ENCODE measurements at regions not wholly inside any gene's neighbourhood (a gene's known extent, or its start where the extent isn't known, plus 50 kb on each side); places are given as distances from the start of the nearest gene placed in this dataset.
A peak's percentile ranks its signal among the peaks of the same experiment; 100 is the strongest.

- intact Hi-C loops (cut with DNase I): loop anchor here (10.0 kb wide), 3 partner anchors 155 to 185 kb away; no protein-coding TSS in a partner anchor
- DNase-seq: no peak
Measured at GRCh38 chr1:198929961-198930599, 291.2 kb downstream of the PTPRC start.

GRCh38 chr1:198932351-198932991, 293.6 kb downstream of the PTPRC start:
- DNase-seq: peak in 1 of 10 donors; percentile 33

GRCh38 chr1:198933515-198934222, 294.8 kb downstream of the PTPRC start:
- no peak for DNase-seq

More at GRCh38 chr1:198932351-198932991, 293.6 kb downstream of the PTPRC start:
- intact Hi-C loops (cut with DNase I): loop anchor here (10.0 kb wide), 3 partner anchors 152 to 182 kb away; no protein-coding TSS in a partner anchor

GRCh38 chr1:198934426-198934825, 295.6 kb downstream of the PTPRC start:
- DNase-seq: no peak
- intact Hi-C loops (cut with DNase I): loop anchor here (10.0 kb wide), 3 partner anchors 150 to 180 kb away; no protein-coding TSS in a partner anchor

More at GRCh38 chr1:198933515-198934222, 294.8 kb downstream of the PTPRC start:
- intact Hi-C loops (cut with DNase I): loop anchor here (10.0 kb wide), 3 partner anchors 151 to 181 kb away; no protein-coding TSS in a partner anchor

GRCh38 chr1:198934901-198935305, 296.1 kb downstream of the PTPRC start:
- intact Hi-C loops (cut with DNase I): loop anchor here (5.0 to 10.0 kb wide), 4 partner anchors 67 to 180 kb away; no protein-coding TSS in a partner anchor
- DNase-seq: no peak

- DNase-seq: peak; percentile 40 to 93 (median 63)
- intact Hi-C loops (cut with DNase I): loop anchor here (5.0 to 10.0 kb wide), 4 partner anchors 67 to 179 kb away; no protein-coding TSS in a partner anchor
Measured at GRCh38 chr1:198935306-198935921, 296.6 kb downstream of the PTPRC start.

GRCh38 chr1:198936371-198937083, 297.7 kb downstream of the PTPRC start:
- DNase-seq: peak in 1 of 10 donors; percentile 48
- intact Hi-C loops (cut with DNase I): loop anchor here (5.0 to 10.0 kb wide), 4 partner anchors 66 to 178 kb away; no protein-coding TSS in a partner anchor

GRCh38 chr1:198937231-198938031, 298.6 kb downstream of the PTPRC start:
- peak in 6 of 10 donors; percentile 34 to 87 (median 59) for DNase-seq
- intact Hi-C loops (cut with DNase I): loop anchor here (5.0 to 10.0 kb wide), 4 partner anchors 65 to 177 kb away; no protein-coding TSS in a partner anchor

- DNase-seq: no peak
- intact Hi-C loops (cut with DNase I): loop anchor here (5.0 to 10.0 kb wide), 4 partner anchors 63 to 176 kb away; no protein-coding TSS in a partner anchor
Measured at GRCh38 chr1:198939286-198939685, 300.4 kb downstream of the PTPRC start.

GRCh38 chr1:198939956-198940355, 301.1 kb downstream of the PTPRC start:
- intact Hi-C loops (cut with DNase I): loop anchor here (5.0 to 10.0 kb wide), 4 partner anchors 62 to 175 kb away; no protein-coding TSS in a partner anchor
- DNase-seq: no peak

GRCh38 chr1:198942466-198942865, 303.6 kb downstream of the PTPRC start:
- no peak for DNase-seq
- intact Hi-C loops (cut with DNase I): no loop called here

GRCh38 chr1:198943484-198944187, 304.8 kb downstream of the PTPRC start:
- DNase-seq: no peak
- intact Hi-C loops (cut with DNase I): no loop called here

- intact Hi-C loops (cut with DNase I): no loop called here
Measured at GRCh38 chr1:198947456-198947855, 308.6 kb downstream of the PTPRC start.

GRCh38 chr1:198948895-198949659, 310.2 kb downstream of the PTPRC start:
- intact Hi-C loops (cut with DNase I): no loop called here

More at GRCh38 chr1:198947456-198947855, 308.6 kb downstream of the PTPRC start:
- DNase-seq: no peak

GRCh38 chr1:198950036-198950435, 311.2 kb downstream of the PTPRC start:
- intact Hi-C loops (cut with DNase I): no loop called here
- no peak for DNase-seq

More at GRCh38 chr1:198948895-198949659, 310.2 kb downstream of the PTPRC start:
- DNase-seq: peak in 4 of 10 donors; percentile 23 to 71 (median 68)

- no peak for DNase-seq
- intact Hi-C loops (cut with DNase I): no loop called here
Measured at GRCh38 chr1:198955085-198955484, 316.2 kb downstream of the PTPRC start.

GRCh38 chr1:198957044-198957443, 318.2 kb downstream of the PTPRC start:
- DNase-seq: no peak
- intact Hi-C loops (cut with DNase I): no loop called here

All from posterior cingulate gyrus (tissue), 11 donors.